Trophoblast cell (in vitro differentiated cells and primary cell): ENCODE measurements at regions not wholly inside any gene's neighbourhood (a gene's known extent, or its start where the extent isn't known, plus 50 kb on each side); places are given as distances from the start of the nearest gene placed in this dataset.

Source experiments
- DNase-seq, 2 donors: peaks; one replicate each; pipeline ENCODE4 v3.0.0-alpha.2; 2016
- H2AFZ ChIP-seq: 2 replicates; pipeline ENCODE4 v1.6.1; 2013; ENCODE audit warnings: low read length, moderate library complexity, mild to moderate bottlenecking; ENCODE audit not compliant: insufficient read depth, poor library complexity
- H2AK5ac ChIP-seq: 2 replicates; pipeline ENCODE4 v1.6.1; 2013; ENCODE audit warnings: mild to moderate bottlenecking, low read length
- H2BK120ac ChIP-seq: 2 replicates; pipeline ENCODE4 v1.6.1; 2013; ENCODE audit warnings: low read length, mild to moderate bottlenecking, moderate library complexity; ENCODE audit not compliant: insufficient read depth, poor library complexity
- H2BK12ac ChIP-seq: 2 replicates; pipeline ENCODE4 v1.6.1; 2013; ENCODE audit warnings: mild to moderate bottlenecking, low read length, moderate library complexity
- H2BK5ac ChIP-seq: 2 replicates; pipeline ENCODE4 v1.6.1; 2013; ENCODE audit warnings: low read length, low read depth, moderate library complexity, mild to moderate bottlenecking; ENCODE audit not compliant: poor library complexity
- H3K14ac ChIP-seq: 2 replicates; pipeline ENCODE4 v1.6.1; 2013; ENCODE audit warnings: mild to moderate bottlenecking, low read length
- H3K18ac ChIP-seq: 2 replicates; pipeline ENCODE4 v1.6.1; 2013; ENCODE audit warnings: mild to moderate bottlenecking, low read length
- H3K23ac ChIP-seq: 2 replicates; pipeline ENCODE4 v1.6.1; 2013; ENCODE audit warnings: low read length
- H3K27ac ChIP-seq: 2 replicates; pipeline ENCODE4 v1.5.1; 2013; ENCODE audit warnings: low read depth, mild to moderate bottlenecking, inconsistent platforms, low read length, moderate library complexity
- H3K27me3 ChIP-seq: 2 replicates; pipeline ENCODE4 v1.6.1; 2013; ENCODE audit warnings: inconsistent platforms, mild to moderate bottlenecking, low read length, moderate library complexity; ENCODE audit not compliant: insufficient read depth
- H3K36me3 ChIP-seq, 2 experiments: 1 replicate in 1 of 2; 2 replicates in 1 of 2; pipeline ENCODE4 v1.6.1; 2013; ENCODE audit warnings: low read length in 2 of 2, mild to moderate bottlenecking in 2 of 2, moderate library complexity in 1 of 2; ENCODE audit not compliant: insufficient read depth in 2 of 2, control insufficient read depth in 1 of 2
- H3K4ac ChIP-seq: 2 replicates; pipeline ENCODE4 v1.6.1; 2013; ENCODE audit warnings: low read depth, mild to moderate bottlenecking, low read length, moderate library complexity
- H3K4me1 ChIP-seq, 2 experiments: 1 replicate in 1 of 2; 2 replicates in 1 of 2; pipeline ENCODE4 v1.6.1; 2013; ENCODE audit warnings: low read length in 2 of 2, mild to moderate bottlenecking in 2 of 2, moderate library complexity in 1 of 2; ENCODE audit not compliant: insufficient read depth in 2 of 2, control insufficient read depth in 1 of 2
- H3K4me2 ChIP-seq: 2 replicates; pipeline ENCODE4 v1.6.1; 2013; ENCODE audit warnings: inconsistent platforms, mild to moderate bottlenecking, low read length, moderate library complexity
- H3K4me3 ChIP-seq: 2 replicates; pipeline ENCODE4 v1.5.1; 2013; ENCODE audit warnings: mild to moderate bottlenecking, low read depth, low read length, inconsistent platforms
- H3K79me1 ChIP-seq: one replicate; pipeline ENCODE4 v1.6.1; 2013; ENCODE audit warnings: low read length
- H3K79me2 ChIP-seq: 2 replicates; pipeline ENCODE4 v1.6.1; 2013; ENCODE audit warnings: low read length, mild to moderate bottlenecking; ENCODE audit not compliant: control insufficient read depth, insufficient read depth, poor library complexity
- H3K9ac ChIP-seq: 2 replicates; pipeline ENCODE4 v1.6.1; 2013; ENCODE audit warnings: mild to moderate bottlenecking, low read length
- H3K9me3 ChIP-seq: 2 replicates; pipeline ENCODE4 v1.6.1; 2013; ENCODE audit warnings: low read depth, mild to moderate bottlenecking, control low read depth, inconsistent platforms, low read length; ENCODE audit not compliant: insufficient read depth
- H4K12ac ChIP-seq: 2 replicates; pipeline ENCODE4 v1.6.1; 2013; ENCODE audit warnings: low read depth, mild to moderate bottlenecking, low read length, moderate library complexity
- H4K8ac ChIP-seq: 2 replicates; pipeline ENCODE4 v1.6.1; 2013; ENCODE audit warnings: low read depth, mild to moderate bottlenecking, low read length, moderate library complexity
- H4K91ac ChIP-seq: one replicate; pipeline ENCODE4 v1.6.1; 2013; ENCODE audit warnings: low read depth, mild to moderate bottlenecking, low read length, moderate library complexity
- WGBS: extraction: QIAGEN DNeasy Blood & Tissue Kit; methylation state at CpG from one replicate; pipeline ENCODE4 v1.1.7; 2013; ENCODE audit warnings: missing lambda C conversion rate; ENCODE audit not compliant: insufficient read length, insufficient coverage; ENCODE audit errors: extremely low coverage; 5-methylcytosine and 5-hydroxymethylcytosine counted together

GRCh38 chr2:42918041-42918440 is 125.7 kb upstream of the HAAO start:
- Histone ChIP-seq H2AFZ (no peak overlapping the region), H3K9ac (no peak overlapping the region), H3K9me3 (no peaks in the 10 kb centered on the region), H2AK5ac (no peak overlapping the region), H3K27ac (no peak overlapping the region), H3K79me1 (peaks cover 15% of the 10 kb centered on the region), H3K4ac (no peak overlapping the region), H2BK120ac (no peak overlapping the region), H3K23ac (no peak overlapping the region), H2BK12ac (no peak overlapping the region), H3K4me3 (no peak overlapping the region), H3K14ac (no peak overlapping the region), H3K27me3 (no peaks in the 10 kb centered on the region), H3K4me1 (peaks cover 14% of the 10 kb centered on the region in 2 experiments), H4K12ac (no peak overlapping the region), H3K18ac (no peak overlapping the region), H2BK5ac (no peak overlapping the region), H4K91ac (no peak overlapping the region), H3K4me2 (no peak overlapping the region), H4K8ac (no peak overlapping the region), H3K79me2 (no peaks in the 10 kb centered on the region), H3K36me3 (no peaks in the 10 kb centered on the region)
- WGBS: no CpG with 5 or more reads among the region's 13 CpGs
- DNase-seq: no peak

- Histone ChIP-seq H3K27ac (no peak overlapping the region), H2BK12ac (no peak overlapping the region), H2BK5ac (no peak overlapping the region), H3K4ac (no peak overlapping the region), H3K36me3 (no peaks in the 10 kb centered on the region), H2BK120ac (no peak overlapping the region), H3K4me3 (no peak overlapping the region), H2AK5ac (no peak overlapping the region), H3K79me1 (peaks cover 12% of the 10 kb centered on the region), H3K4me1 (peaks cover 8 to 9% of the 10 kb centered on the region in 2 experiments), H4K91ac (no peak overlapping the region), H3K4me2 (no peak overlapping the region), H3K23ac (no peak overlapping the region), H3K14ac (no peak overlapping the region), H3K27me3 (no peaks in the 10 kb centered on the region), H4K12ac (no peak overlapping the region), H2AFZ (no peak overlapping the region), H4K8ac (no peak overlapping the region), H3K18ac (no peak overlapping the region), H3K79me2 (no peaks in the 10 kb centered on the region), H3K9ac (no peak overlapping the region), H3K9me3 (no peaks in the 10 kb centered on the region)
- no peak for DNase-seq
- WGBS: no CpG with 5 or more reads among the region's 10 CpGs
Observed at GRCh38 chr2:42917425-42917927, 125.1 kb upstream of the HAAO start.

GRCh38 chr2:42916324-42916723 is 123.9 kb upstream of the HAAO start:
- H3K4me3 ChIP-seq: no peak overlapping the region
- peaks cover 4% of the 10 kb centered on the region for H3K79me1 ChIP-seq
- H2BK5ac ChIP-seq: no peak overlapping the region
- no peak overlapping the region for H2BK120ac ChIP-seq
- no peak overlapping the region for H4K91ac ChIP-seq
- H3K9me3 ChIP-seq: no peaks in the 10 kb centered on the region
- H3K36me3 ChIP-seq: no peaks in the 10 kb centered on the region
- H3K4me2 ChIP-seq: no peak overlapping the region
- H2AK5ac ChIP-seq: no peak overlapping the region
- no peak overlapping the region for H4K8ac ChIP-seq
- peaks cover 0 to under 1% of the 10 kb centered on the region in 2 experiments for H3K4me1 ChIP-seq
- no peak overlapping the region for H2BK12ac ChIP-seq
- no peak overlapping the region for H2AFZ ChIP-seq
- H3K18ac ChIP-seq: no peak overlapping the region
- H3K14ac ChIP-seq: no peak overlapping the region
- no peak overlapping the region for H3K23ac ChIP-seq
- no peaks in the 10 kb centered on the region for H3K27me3 ChIP-seq
- no peak for DNase-seq
- H3K79me2 ChIP-seq: no peaks in the 10 kb centered on the region
- WGBS: no CpG with 5 or more reads among the region's 7 CpGs
- no peak overlapping the region for H3K27ac ChIP-seq
- H3K9ac ChIP-seq: no peak overlapping the region
- H3K4ac ChIP-seq: no peak overlapping the region
- no peak overlapping the region for H4K12ac ChIP-seq

- no peaks in the 10 kb centered on the region for H3K79me1 ChIP-seq
- H3K4me2 ChIP-seq: no peak overlapping the region
- H2BK12ac ChIP-seq: no peak overlapping the region
- H3K9me3 ChIP-seq: no peaks in the 10 kb centered on the region
- no peaks in the 10 kb centered on the region for H3K79me2 ChIP-seq
- no CpG with 5 or more reads among the region's 1 CpG for WGBS
- H2BK120ac ChIP-seq: no peak overlapping the region
- H3K4me1 ChIP-seq: no peaks in the 10 kb centered on the region
- H2AFZ ChIP-seq: no peak overlapping the region
- H3K18ac ChIP-seq: no peak overlapping the region
- H2AK5ac ChIP-seq: no peak overlapping the region
- H4K12ac ChIP-seq: no peak overlapping the region
- H3K9ac ChIP-seq: no peak overlapping the region
- no peak overlapping the region for H3K23ac ChIP-seq
- H3K14ac ChIP-seq: no peak overlapping the region
- no peak overlapping the region for H3K4ac ChIP-seq
- H3K27ac ChIP-seq: no peak overlapping the region
- no peaks in the 10 kb centered on the region for H3K36me3 ChIP-seq
- no peak overlapping the region for H3K4me3 ChIP-seq
- H3K27me3 ChIP-seq: no peaks in the 10 kb centered on the region
- H4K91ac ChIP-seq: no peak overlapping the region
- H2BK5ac ChIP-seq: no peak overlapping the region
- no peak overlapping the region for H4K8ac ChIP-seq
- DNase-seq: no peak
Observed at GRCh38 chr2:42914860-42915259, 122.5 kb upstream of the HAAO start.
